Glutamatergic neuron (in vitro differentiated cells): ENCODE measurements at regions not wholly inside any gene's neighbourhood (a gene's known extent, or its start where the extent isn't known, plus 50 kb on each side); places are given as distances from the start of the nearest gene placed in this dataset.

Source experiments
- DNase-seq: peaks from one replicate; pipeline ENCODE4 v3.0.0; 2022
- H3K27ac Mint-ChIP-seq: one replicate; pipeline ENCODE4 v1.8.0; 2020; ENCODE audit warnings: mild to moderate bottlenecking, mixed read lengths, inconsistent platforms; ENCODE audit not compliant: unreplicated experiment
- H3K27me3 Mint-ChIP-seq: one replicate; pipeline ENCODE4 v1.8.0; 2020; ENCODE audit warnings: mild to moderate bottlenecking, moderate library complexity, mixed read lengths, inconsistent platforms; ENCODE audit not compliant: unreplicated experiment
- H3K36me3 Mint-ChIP-seq: one replicate; pipeline ENCODE4 v1.8.0; 2020; ENCODE audit warnings: mild to moderate bottlenecking, mixed read lengths, inconsistent platforms; ENCODE audit not compliant: unreplicated experiment
- H3K4me1 Mint-ChIP-seq: one replicate; pipeline ENCODE4 v1.8.0; 2020; ENCODE audit warnings: mild to moderate bottlenecking, low read depth, mixed read lengths, inconsistent platforms; ENCODE audit not compliant: unreplicated experiment
- H3K4me3 Mint-ChIP-seq: one replicate; pipeline ENCODE4 v1.8.0; 2020; ENCODE audit warnings: mild to moderate bottlenecking, mixed read lengths, inconsistent platforms; ENCODE audit not compliant: unreplicated experiment
- H3K9me3 Mint-ChIP-seq: one replicate; pipeline ENCODE4 v1.8.0; 2020; ENCODE audit warnings: mild to moderate bottlenecking, moderate library complexity, mixed read lengths, inconsistent platforms; ENCODE audit not compliant: unreplicated experiment
- CTCF ChIP-seq: fragments of 200-600 bp; sonication (generic); IDR thresholded peaks from one replicate; pipeline ENCODE4 v1.5.0; 2021; ENCODE audit not compliant: partially characterized antibody, unreplicated experiment

GRCh38 chr1:58412071-58412580 is 134.4 kb downstream of the OMA1 start:
- no peak for TF ChIP-seq CTCF
- DNase-seq: no peak
- H3K4me3 Mint-ChIP-seq: no peak overlapping the region
- no peaks in the 10 kb centered on the region for H3K27me3 Mint-ChIP-seq
- no peak overlapping the region for H3K27ac Mint-ChIP-seq
- H3K36me3 Mint-ChIP-seq: no peaks in the 10 kb centered on the region
- H3K9me3 Mint-ChIP-seq: no peaks in the 10 kb centered on the region
- no peaks in the 10 kb centered on the region for H3K4me1 Mint-ChIP-seq

DNA sequence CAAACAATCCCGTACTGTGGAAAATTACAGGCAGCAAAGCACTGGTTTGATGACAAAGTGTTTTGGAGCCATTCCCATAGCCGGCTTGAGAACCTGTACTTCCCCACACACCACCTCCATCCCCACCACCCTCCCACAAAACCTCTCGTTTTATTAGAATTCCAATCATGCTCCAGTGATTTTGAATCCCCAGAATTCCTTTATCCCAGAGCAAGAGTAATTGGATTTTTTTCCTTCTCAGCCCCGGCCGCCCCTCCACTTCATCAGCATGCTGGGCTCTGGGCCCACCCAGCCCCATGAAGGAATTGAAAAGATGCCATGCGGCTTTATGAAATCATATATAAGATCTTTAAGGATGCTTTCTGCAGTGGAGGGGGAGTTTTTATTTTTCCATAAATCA is 136.6 kb downstream of the OMA1 start:
- Mint-ChIP-seq H3K4me3 (no peak overlapping the region), H3K36me3 (peaks cover 3% of the 10 kb centered on the region), H3K4me1 (no peaks in the 10 kb centered on the region), H3K27ac (no peak overlapping the region), H3K27me3 (no peaks in the 10 kb centered on the region), H3K9me3 (no peaks in the 10 kb centered on the region)
- no peak for TF ChIP-seq CTCF
- no peak for DNase-seq

DNA sequence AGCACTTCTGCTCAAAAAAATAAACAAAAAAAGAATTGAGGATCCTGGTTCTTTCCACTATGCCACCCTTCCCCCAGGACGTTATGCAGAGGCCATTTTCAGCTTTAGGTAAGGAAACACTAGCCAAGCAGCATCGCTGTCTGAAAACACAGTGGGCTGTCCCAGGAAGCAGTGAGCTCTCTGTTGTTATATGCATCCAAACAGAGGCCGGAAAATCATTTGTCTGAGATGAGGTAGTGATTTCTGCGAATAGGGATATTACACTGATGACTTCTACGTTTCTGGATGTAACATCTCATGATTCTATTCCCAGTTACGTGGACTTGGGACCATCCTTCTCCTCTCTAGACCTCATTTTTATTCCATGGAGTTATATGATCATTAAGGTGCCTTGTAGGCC is 137.2 kb downstream of the OMA1 start:
- no peak for TF ChIP-seq CTCF
- H3K4me3 Mint-ChIP-seq: no peak overlapping the region
- H3K36me3 Mint-ChIP-seq: peaks cover 3% of the 10 kb centered on the region
- no peaks in the 10 kb centered on the region for H3K9me3 Mint-ChIP-seq
- no peaks in the 10 kb centered on the region for H3K4me1 Mint-ChIP-seq
- H3K27me3 Mint-ChIP-seq: no peaks in the 10 kb centered on the region
- no peak overlapping the region for H3K27ac Mint-ChIP-seq
- DNase-seq: no peak

DNA sequence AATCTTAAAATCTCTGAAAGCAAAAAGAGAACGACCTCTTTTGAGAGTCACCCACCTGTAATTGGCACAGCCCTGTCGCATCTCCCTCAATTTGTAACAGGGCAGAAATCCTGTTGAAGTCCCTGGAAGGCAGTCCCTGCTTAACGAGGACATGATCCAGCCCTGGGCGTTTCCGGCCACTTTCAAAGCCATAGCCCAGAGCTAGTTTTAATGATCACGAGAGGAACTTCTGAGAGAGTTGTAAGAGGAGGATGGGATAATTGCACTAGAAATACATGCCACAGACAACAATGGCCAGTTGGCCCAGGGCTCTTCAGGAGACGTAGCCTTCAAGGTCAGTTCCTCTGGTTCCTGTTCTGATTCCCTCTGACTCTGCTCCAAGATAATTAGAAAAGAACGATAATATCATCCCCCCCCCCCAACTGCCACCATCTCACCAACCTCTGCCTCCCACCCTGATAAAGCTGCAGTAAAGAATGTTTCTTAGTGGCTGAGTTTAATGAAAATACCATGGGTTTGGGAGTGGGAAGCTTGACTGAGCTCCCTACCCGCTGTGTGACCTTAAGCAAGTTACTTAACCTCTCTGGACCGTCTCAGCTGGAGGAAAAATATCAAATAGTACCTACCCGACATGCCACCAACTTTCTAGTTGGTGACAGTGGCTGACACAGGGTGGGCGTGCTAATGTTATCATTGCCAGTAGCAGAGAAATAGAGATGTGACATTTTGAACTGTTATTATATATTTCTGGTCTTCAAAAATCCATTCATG is 140.0 kb downstream of the OMA1 start:
- Mint-ChIP-seq H3K27me3 (no peaks in the 10 kb centered on the region), H3K27ac (no peak overlapping the region), H3K4me3 (no peak overlapping the region), H3K9me3 (no peaks in the 10 kb centered on the region), H3K4me1 (peaks cover 8% of the 10 kb centered on the region), H3K36me3 (peaks cover 3% of the 10 kb centered on the region)
- DNase-seq: no peak
- no peak for TF ChIP-seq CTCF

GRCh38 chr1:58405660-58406059 is 140.9 kb downstream of the OMA1 start:
- H3K4me3 Mint-ChIP-seq: no peak overlapping the region
- H3K27ac Mint-ChIP-seq: no peak overlapping the region
- H3K27me3 Mint-ChIP-seq: no peaks in the 10 kb centered on the region

More at GRCh38 chr1:58405660-58406059, 140.9 kb downstream of the OMA1 start:
- Mint-ChIP-seq H3K36me3 (peaks cover 3% of the 10 kb centered on the region), H3K9me3 (no peaks in the 10 kb centered on the region), H3K4me1 (peaks cover 8% of the 10 kb centered on the region)
- TF ChIP-seq CTCF: no peak
- no peak for DNase-seq
